NCI-H1930 (cell line): ENCODE measurements at regions not wholly inside any gene's neighbourhood (a gene's known extent, or its start where the extent isn't known, plus 50 kb on each side); places are given as distances from the start of the nearest gene placed in this dataset.
"Not testable (repeated sequence)": the region's sequence is repeated elsewhere in the genome, so short reads cannot be mapped to it uniquely, and the experiment has no call there.

Source experiments
- DNase-seq, 2 experiments: peaks; one replicate each; lab custom pipeline; 2025; lab: John Stamatoyannopoulos, UW

DNA sequence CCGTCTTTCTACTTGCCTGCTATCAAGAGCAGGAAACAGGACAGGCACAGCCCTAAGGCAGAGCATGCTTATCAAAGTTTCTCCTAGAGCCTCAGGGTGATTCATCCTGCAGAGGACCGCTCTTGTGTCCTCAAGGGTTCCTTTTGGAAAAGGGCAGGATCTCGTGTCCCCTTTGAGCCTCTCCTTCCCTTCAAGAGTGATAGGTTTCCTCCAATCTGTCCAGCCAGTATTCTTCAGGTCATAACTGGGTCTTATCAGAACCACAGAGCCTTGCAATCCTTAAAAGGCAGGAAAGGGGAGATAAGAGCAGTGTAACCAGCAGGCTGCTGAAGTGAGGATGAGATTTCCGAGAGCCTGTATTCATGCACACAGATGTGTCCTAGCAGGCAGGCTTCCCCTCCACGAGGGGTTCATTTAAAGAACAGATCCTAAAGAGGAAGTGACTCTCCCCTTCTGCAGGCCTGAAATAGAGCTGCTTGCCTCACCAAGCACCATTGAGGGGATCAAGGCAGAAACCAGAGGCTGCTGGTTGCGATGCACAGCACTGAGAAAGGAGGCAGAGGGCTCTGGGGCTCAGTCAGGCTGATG lies 90.5 kb upstream of the SVIL start:
- no peak for DNase-seq

DNA sequence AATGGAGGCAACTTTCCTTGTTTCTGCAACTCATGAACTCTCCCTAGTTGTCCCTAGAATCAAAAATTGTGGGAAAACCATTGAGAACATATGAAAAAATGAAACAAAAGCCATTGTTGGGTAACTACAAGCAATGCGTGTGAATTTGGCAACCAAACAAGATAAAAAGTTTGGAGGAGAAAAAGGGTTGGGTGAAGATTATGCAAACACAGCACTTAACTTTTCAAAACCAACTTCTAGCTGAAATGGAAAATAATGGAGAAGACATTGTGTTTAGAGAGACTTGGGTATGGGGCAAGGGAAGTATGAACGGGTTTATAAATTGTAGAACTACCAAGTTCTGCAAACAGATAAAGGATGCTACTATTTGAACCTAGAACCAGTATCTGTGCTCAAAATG lies 89.0 kb upstream of the SVIL start:
- no peak for DNase-seq

DNA sequence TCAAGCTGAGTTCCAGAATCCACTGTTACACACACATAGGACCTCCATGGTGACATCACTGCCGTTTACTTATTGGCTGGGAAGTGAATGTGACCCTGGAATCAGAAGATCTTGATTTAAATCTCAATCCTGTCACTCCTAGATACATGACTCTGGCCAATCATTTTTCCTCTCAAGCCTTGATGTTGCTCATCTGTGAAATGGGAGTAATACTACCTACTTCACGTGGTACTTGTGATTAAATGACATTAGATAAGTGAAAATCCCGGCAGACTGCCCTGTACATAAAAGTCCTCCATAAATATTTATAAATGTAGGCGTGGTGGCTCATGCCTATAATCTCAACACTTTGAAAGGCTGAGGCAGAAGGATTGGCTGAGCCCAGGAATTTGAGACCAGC lies 88.0 kb upstream of the SVIL start:
- DNase-seq: no peak

DNA sequence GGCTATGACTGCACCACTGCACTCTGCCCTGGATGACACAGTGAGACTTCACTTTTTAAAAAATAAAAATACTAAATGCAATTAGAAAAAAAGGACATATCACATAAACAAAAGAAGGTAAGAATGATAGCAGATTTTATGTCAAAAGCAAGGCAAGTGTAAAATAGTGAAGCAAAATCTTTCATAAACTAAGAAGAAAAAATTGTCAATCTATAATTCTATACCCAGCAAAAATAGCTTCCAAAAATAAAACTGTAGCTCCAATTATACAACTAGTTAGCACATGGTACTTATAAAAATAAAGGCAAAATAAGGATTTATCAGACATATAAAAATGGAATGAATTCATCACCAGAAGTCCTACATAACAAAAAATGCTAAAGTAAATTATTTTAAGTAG lies 85.4 kb upstream of the SVIL start:
- no peak for DNase-seq

DNA sequence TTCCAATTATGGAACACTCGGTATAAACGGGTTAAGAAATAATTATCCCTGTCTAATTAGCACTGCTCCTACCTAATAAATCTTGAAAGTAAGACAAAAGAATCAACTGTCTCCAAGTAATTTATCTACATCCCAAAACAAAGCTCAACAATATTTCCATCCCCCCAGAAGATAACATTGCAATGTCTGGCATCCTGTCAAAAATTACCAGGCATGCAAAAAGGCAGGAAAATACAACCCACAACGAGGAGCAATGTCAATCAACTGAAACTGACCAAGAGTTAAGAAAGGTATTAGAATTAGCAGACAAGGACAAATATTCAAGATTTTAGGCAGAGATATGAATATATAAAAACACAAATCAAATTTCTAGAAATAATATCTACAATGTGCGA lies 84.5 kb upstream of the SVIL start:
- no peak for DNase-seq

DNA sequence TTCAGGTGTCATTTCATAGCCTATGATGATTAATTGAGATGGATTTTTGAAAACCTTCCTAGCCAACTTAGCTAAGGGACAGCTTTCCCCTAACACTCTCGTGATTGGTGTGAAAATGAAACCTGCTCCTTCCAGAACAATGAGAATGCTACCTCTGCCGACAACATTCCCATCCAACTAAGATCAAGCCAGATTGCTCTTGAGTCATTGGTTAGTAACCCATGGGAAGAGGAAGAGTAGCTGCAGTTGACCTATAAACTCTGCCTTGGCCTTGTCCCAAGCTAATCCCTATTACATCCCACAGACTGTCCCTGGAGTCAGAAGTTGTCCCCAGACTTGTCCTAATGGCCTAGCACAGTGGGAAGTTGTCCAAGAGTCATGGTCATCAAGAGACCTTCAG lies 80.5 kb upstream of the SVIL start:
- DNase-seq: no peak

DNA sequence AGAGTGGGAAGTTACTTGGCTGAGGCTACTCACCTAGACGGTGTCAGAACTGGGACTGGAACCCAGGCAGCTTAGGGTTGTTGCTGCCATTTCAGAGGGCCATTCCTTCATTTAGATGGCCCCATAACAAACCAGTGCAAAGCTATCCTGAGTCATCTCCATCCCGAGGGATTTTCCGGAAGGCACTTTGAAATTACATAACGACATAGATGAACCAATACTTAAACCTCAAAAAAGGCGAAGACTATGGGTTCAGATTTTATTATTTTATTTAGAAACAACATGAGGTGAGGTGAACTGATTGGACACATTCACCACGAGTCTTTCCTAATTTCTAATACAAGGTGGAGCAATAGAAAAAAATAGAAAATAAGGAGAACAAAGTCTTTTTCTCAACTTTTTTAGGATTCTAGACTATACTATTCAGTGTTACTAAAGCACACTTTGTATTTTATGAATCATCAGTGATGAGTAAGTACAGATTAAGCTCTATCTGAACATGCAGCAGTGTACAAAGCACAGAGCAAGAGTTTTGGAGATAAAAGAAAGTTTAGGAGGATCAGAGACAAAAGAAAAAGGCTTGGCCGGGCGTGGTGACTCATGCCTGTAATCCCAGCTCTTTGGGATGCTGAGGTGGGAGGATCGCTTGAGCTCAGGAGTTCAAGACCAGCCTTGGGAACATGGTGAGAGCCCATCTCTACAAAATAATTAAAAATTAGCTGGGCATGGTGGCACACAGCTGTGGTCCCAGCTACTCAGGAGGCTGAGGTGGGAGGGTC lies 79.5 kb upstream of the SVIL start:
- DNase-seq: no peak

DNA sequence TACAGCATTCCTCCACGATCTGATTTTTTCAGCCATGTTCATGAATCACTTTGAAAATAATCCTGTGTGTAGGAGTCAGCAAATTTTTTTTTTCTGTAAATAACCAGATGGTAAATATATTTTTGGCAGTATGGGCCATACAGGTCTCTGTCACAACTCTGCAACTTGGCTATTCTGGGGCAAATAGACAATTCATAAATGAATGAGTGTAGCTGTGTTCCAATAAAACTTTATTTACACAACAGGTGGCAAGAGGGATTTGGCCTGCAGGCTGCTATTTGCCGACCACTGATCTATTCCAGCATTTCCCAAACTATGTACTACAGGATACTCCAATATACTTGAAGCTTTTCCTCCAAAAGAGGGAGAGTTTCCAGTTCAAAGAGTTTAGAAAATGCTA lies 78.7 kb upstream of the SVIL start:
- no peak for DNase-seq

DNA sequence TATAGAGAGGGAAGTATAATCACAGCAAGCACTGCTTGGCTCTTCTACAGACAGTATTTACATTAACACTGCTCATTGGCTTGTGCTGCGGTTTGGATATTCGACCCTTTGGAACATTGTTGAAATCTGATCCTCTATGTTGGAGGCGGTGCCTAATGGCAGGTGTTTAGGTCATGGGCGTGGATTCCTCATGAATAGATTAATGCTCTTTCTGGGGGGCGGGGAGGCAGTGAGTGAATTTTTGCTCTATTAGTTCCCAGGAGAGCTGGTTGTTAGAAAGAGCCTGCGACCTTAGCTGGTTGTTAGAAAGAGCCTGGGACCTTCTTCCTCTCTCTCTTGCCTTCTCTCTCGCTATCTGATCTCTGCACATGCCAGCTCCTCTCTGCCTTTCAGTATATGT lies 77.3 kb upstream of the SVIL start:
- peak in 1 of 2 experiments; percentile 19 for DNase-seq

DNA sequence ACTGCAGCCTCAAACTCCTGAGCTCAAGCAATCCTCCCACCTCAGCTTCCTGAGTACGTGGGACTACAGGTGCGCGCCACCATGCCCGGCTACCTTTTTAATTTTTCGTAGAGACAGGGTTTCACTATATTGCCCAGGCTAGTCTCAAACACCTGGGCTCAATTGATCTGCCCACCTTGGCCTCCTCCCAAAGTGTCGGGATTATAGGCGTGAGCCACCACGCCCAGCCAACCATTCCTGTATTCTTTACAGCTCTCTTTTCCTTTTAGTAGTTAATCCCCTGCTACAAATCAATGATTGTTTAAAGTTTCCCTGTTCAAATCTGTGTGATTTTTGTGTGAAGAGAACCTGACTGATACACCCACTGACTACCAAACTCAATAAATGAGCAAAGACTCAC lies 75.4 kb upstream of the SVIL start:
- no peak for DNase-seq

DNA sequence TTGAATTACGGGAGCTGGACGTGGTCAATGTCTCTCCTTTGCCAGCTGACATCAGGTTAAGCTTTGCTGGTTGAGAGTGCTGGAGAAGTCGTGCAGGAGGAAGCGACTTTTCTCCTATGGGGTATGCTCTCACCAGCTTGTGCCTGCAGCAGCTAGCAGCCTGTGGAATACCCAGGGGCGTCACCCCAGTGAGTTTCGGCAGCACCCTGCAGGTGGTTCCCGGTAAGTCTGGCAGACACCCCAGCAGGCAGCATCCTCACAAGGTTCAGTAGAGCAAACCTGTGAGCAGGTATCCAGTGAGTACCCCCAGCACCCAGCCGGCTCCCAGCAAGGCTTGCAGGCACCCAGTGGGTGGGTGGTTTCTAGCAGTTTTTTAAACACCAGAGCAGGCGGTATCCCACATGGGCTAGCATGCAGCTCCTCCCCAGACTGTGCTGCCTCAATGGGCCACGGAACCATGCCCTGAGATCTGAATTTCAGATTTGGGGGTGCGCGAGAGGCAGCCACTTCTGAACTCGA lies 74.8 kb upstream of the SVIL start:
- DNase-seq: no peak

DNA sequence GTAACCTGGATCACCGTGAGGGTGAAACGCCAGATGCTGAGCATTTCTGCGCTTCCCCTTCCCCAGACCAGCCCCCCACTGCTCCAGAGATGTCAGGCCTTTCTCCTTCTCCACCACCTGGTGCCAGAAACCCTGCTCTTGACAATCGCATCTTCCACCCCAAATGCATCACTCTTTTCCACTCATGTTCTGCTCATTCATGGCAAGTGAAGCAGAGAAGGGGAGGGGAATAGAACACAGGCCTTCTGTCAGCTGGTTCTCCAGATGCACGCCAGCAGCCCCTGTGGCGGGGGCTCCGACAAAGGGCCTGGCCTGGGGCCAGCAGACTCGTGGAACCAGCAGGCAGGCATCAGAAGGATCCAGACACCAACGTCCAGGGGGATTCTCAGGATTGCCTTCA lies 68.5 kb upstream of the SVIL start:
- no peak for DNase-seq

DNA sequence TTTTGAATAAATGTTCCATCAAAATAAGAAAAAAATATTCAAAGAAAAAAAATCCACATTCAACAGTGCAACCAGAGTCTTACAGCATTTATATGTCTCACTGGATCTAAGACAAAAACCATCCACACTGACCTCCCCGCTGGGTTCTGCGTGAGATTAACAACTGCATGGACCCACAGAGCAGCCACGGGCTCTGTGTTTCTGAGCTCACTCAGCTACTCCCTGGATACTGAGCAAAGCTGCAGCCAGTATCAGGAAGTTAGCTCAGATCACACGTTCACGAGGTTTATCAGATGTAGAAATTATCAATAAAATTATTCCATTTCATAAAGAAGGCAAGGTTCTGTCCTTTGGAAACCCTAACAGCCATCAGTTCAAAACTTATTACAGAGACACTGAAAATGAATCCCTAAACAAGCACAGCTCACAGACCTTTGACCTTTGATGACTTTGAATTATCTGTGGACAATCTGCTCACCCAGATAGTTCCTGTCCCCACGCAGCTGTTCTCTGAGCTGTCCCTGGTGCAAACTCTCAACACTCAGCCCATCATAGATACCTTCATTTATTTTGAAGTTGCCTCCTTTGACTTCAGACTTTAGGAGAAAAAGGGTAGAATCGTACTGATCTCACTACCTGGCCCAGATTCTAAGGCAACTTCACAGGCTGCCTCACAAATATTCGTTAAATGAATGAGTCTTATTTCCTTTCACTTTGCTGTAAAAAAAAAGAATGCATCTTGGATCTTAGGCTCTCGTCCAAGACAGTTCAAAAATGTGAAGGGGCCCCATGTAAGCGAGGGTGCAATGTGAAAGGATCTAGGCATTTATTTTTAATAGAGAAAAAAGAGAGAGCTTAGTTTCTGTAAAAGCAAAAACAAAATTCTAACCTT lies 67.7 kb upstream of the SVIL start:
- DNase-seq: no peak

DNA sequence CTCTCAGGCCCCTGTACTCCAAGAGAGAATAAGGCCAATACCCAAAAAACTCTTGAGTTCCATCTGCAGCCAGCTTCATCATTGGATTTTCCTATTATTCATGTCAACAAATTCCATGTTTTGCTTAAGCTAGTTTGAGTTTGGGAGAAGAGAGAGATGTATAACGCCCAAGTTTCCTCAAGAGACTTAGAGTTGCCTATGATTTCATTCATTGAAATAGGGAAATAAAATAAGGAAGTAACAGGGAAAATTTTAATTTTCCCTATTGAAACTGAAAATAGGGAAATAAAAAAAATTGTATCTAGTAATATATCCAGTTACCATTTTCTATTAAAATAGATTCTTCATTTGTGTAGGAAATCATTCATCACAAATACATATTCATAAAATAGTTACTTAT lies 66.5 kb upstream of the SVIL start:
- no peak for DNase-seq

DNA sequence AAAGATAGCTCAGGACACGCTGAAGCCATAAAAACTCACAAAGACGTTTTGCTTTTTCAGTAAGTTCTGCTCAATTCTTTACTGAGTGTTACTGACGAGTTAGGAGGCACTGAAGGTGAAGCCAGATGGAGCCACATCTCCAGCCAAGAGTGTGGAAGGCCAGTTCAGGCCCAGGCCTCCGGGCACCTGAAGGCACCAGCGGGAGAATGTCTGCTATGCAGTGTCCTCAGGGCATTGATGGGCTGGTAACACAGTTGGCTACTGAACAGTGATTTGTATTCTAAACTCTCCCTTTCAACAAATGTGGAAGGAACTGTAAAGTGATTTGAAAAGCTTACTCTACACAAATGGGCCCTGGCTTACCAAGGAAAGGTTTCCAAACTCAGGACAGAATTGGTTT lies 64.8 kb upstream of the SVIL start:
- no peak for DNase-seq

DNA sequence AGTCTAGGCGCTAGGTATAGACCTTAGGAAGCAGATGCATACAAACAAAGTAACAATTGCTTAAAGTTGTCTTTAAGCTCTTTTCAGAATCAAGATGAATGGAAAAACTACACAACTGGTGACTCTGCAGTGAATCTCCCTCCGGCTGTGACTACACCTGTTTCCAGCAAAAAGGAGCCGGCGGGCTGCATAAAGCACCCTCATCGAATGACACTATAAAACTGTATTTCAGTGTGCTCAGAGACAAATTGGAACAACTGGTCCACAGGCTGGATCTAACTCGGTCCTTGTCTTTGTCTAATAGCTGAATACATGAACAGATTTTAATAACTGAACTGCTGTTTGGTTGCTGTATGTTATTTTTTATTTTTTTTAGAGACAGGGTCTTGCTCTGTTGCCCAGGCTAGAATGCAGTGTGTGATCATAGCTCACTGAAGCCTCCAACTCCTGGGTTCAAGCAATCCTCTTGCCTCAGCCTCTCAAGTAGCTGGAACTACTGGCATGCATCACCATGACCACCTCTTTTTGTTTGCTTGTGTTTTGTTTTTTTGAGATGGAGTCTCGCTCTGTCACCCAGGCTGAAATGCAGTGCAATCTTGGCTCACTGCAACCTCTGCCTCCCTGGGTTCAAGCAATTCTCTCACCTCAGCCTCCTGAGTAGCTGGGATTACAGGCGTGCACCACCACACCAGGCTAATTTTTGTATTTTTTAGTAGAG lies 64.2 kb upstream of the SVIL start:
- no peak for DNase-seq

DNA sequence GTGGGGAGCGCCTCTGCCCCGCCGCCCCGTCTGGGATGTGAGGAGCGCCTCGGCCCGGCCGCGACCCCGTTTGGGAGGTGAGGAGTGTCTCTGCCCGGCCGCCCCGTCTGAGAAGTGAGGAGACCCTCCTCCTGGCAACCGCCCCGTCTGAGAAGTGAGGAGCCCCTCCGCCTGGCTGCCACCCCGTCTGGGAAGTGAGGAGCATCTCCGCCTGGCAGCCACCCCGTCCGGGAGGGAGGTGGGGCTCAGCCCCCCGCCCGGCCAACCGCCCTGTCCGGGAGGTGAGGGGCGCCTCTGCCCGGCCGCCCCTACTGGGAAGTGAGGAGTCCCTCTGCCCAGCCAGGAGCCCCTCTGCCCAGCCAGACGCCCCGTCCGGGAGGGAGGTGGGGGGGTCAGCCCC lies 61.8 kb upstream of the SVIL start:
- not testable (repeated sequence) for DNase-seq

DNA sequence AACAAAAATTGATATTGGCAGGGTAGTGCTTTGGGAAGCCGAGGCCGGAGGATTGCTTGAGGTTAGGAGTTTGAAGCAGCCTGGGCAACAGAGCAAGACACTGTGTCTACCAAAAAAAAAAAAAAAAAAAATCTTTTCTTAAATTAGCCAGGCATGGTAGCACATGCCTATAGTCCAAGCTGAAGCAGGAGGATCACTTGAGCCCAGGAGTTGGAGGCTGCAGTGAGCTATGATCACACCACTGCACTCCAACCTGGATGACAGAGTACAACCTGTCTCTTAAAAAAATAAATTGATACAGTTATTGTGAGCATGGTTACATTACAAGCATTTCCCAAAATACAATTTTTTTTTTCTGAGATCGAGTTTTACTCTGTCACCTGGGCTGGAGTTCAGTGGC lies 59.4 kb upstream of the SVIL start:
- no peak for DNase-seq

DNA sequence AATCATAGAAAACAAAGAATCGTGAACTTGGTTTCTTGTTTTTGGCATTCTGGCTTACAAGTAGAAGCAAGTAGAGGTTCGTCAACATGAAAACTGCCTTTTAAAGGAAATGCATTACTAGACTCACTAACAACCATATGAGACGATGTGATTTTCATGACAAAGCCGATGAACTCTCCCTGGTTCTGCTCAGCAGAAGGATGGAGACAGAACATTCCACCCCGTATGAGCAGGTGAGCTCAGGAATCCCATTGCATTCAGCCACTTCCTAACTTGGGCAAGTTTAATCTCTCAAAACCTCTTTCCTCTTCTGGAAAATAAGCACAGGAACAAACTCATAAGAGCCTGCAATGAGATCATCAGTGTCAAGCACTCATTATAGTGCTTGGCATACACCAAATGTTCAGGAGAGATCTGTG lies 57.4 kb upstream of the SVIL start:
- DNase-seq: no peak

DNA sequence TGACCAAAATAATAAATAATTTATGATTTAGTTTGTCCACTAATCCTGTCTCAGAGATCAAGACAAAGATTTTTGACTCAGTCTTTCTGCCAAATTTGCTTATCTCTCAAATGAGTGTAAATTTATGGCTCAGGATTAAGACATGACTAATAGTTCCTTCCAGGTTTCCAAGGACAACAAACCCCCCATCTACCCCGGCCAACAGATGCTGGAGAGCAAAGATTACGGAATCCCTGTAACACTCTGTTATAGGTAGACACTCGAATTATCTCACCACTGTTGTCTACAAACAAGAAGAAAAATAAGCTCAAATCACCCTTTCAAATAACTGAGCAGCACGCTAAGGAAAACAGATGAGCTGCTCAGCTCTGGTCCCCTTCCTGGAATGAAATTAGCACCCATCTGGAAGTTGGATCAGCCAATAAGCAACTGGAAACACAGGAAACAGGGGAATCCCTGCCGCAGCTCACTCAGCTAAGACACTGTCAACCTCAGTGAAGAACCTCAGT lies 56.8 kb upstream of the SVIL start:
- DNase-seq: no peak

DNA sequence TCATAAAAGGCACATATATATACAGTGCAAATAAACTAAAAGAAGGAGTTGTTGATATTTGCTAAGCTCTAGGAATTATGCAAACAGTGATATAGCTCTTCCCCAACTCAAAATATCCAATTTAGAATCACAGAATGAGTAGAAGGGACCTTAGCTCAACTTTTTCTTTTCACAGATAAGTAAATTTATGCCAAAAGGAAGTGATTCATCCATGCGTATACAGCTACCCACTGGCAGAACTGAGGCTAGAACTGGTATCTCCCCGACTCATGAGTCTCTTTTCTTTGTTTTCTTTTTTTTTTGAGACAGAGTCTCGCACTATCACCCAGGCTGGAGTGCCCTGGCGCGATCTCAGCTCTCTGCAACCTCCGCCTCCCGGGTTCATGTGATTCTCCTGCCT lies 54.2 kb upstream of the SVIL start:
- no peak for DNase-seq

DNA sequence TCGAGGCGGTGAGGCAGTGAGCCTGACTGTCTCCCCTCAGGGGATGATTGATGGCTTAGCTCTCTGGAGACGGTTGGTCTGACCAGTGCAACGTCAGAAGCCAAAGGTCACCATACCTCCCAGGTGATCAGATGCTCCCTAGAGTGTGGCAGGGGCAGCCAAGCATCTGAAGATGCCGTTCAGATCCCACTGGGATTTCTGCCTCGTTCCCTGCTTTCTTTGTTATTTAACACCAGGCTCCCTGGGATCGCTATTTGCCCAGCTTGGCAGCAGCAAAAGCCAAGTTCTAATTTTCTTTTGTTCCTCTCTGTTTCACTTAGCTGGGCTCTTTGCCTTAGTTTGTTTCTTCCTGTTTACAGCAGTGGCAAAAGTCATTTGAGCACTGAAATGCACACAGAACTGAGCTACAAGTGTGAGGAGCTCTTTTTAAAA lies 53.5 kb upstream of the SVIL start:
- peak; percentile 3 to 28 for DNase-seq
